Tibial artery (tissue), 4 donors: ENCODE measurements at regions not wholly inside any gene's neighbourhood (a gene's known extent, or its start where the extent isn't known, plus 50 kb on each side); places are given as distances from the start of the nearest gene placed in this dataset.

ENCODE experiments used
- DNase-seq, 2 donors: peaks; one replicate each; pipeline ENCODE4 v3.0.0-alpha.2; 2019
- H3K27ac ChIP-seq, 2 donors: fragments of 200-600 bp; sonication (generic) in 1 of 2; 1 replicate in 1 of 2; 2 replicates in 1 of 2; pipeline ENCODE4 v1.5.1; 2018 to 2019; ENCODE audit warnings: mild to moderate bottlenecking in 1 of 2
- H3K27me3 ChIP-seq, 2 donors: fragments of 200-600 bp; sonication (generic) in 1 of 2; one replicate each; pipeline versions ENCODE4 v1.5.1 to v1.6.0; 2016 to 2019
- H3K36me3 ChIP-seq, 3 donors: fragments of 200-600 bp; sonication (generic) in 2 of 3; one replicate each; pipeline ENCODE4 v1.5.1; 2016 to 2019; ENCODE audit warnings: mild to moderate bottlenecking in 2 of 3
- H3K4me1 ChIP-seq, 4 donors: fragments of 200-600 bp; sonication (generic) in 2 of 4; 1 replicate in 3 of 4; 2 replicates in 1 of 4; pipeline ENCODE4 v1.5.1; 2016 to 2019
- H3K4me3 ChIP-seq, 2 donors: fragments of 200-600 bp; sonication (generic) in 1 of 2; 1 replicate in 1 of 2; 2 replicates in 1 of 2; pipeline ENCODE4 v1.5.1; 2018 to 2019; ENCODE audit warnings: mild to moderate bottlenecking in 2 of 2
- H3K9me3 ChIP-seq, 3 donors: fragments of 200-600 bp; sonication (generic) in 1 of 3; one replicate each; pipeline ENCODE4 v1.5.1; 2016 to 2019
- intact Hi-C: fragments of 100-400 bp; cut with DNase I; formaldehyde crosslinking; loops from one replicate; pipeline ENCODE4 v1.15.0; 2023; ENCODE audit warnings: low total_unique reads
- TF ChIP-seq, protein P1 (sequence below), 2 experiments: fragments of 200-600 bp in 1 of 2; fragments of 450-650 bp in 1 of 2; IDR thresholded peaks; one replicate each; pipeline ENCODE4 v1.5.1; 2017 to 2019; ENCODE audit warnings: antibody characterized with exemption in 2 of 2, mild to moderate bottlenecking in 1 of 2, moderate library complexity in 1 of 2

DNA sequence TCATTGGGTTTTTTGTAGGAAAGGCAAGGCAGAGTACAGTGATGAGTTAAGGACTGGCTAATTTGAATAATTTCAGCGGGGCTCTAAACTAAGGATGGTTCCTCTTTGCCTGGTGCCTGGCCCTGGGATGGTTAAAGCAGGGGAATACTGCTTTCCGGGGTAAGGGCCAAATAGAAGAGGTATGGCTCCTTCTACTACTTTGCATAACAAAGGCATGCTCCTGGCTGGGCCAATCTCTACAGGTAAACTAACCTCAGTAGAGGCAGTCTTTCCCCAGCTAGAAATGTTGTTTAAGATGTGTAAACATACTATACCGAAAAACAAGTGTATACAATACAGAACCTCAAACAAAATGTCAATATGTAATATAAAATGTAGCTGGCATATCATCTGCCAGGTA is 1239.0 kb downstream of the SLC16A7 start:
- no peaks in the 10 kb centered on the region for H3K27me3 ChIP-seq
- TF ChIP-seq, protein P1, sequence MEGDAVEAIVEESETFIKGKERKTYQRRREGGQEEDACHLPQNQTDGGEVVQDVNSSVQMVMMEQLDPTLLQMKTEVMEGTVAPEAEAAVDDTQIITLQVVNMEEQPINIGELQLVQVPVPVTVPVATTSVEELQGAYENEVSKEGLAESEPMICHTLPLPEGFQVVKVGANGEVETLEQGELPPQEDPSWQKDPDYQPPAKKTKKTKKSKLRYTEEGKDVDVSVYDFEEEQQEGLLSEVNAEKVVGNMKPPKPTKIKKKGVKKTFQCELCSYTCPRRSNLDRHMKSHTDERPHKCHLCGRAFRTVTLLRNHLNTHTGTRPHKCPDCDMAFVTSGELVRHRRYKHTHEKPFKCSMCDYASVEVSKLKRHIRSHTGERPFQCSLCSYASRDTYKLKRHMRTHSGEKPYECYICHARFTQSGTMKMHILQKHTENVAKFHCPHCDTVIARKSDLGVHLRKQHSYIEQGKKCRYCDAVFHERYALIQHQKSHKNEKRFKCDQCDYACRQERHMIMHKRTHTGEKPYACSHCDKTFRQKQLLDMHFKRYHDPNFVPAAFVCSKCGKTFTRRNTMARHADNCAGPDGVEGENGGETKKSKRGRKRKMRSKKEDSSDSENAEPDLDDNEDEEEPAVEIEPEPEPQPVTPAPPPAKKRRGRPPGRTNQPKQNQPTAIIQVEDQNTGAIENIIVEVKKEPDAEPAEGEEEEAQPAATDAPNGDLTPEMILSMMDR (IDR thresholded peaks at IDR 0.05), result no peak
- no peaks in the 10 kb centered on the region for H3K4me1 ChIP-seq
- no peak overlapping the region for H3K27ac ChIP-seq
- no peaks in the 10 kb centered on the region for H3K36me3 ChIP-seq
- intact Hi-C loops, result no loop called here
- DNase-seq, result no peak
- no peaks in the 10 kb centered on the region for H3K9me3 ChIP-seq
- H3K4me3 ChIP-seq, result no peak overlapping the region

- Histone ChIP-seq H3K4me1 (no peaks in the 10 kb centered on the region), H3K9me3 (no peaks in the 10 kb centered on the region), H3K27ac (no peak overlapping the region), H3K4me3 (no peak overlapping the region), H3K27me3 (no peaks in the 10 kb centered on the region), H3K36me3 (no peaks in the 10 kb centered on the region)
- TF ChIP-seq, protein P1 (IDR thresholded peaks at IDR 0.05), result no peak
- DNase-seq, result no peak
- intact Hi-C loops, result no loop called here
These were observed 1240.8 kb downstream of the SLC16A7 start for GRCh38 chr12:60836651-60837050.

DNA sequence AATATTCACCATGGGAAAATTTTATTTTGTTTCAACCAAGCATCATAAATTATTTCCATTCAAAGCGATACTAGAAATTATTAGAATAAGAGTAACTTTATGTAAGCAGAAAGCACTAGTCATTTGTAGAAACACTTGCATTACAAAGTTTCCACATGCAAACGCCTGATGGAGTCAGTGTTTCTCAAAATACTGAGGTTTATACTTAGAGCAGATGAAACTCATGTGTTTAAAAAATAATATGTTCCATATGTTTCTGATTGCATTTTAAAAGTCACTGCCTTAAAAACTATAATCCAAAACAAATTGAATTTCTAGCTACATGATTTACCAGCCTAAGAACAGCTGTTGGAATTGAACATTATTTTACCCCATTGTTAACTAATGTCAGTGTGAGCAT is 1246.4 kb downstream of the SLC16A7 start:
- DNase-seq, result no peak
- H3K27ac ChIP-seq, result no peak overlapping the region
- TF ChIP-seq, protein P1 (IDR thresholded peaks at IDR 0.05), result no peak
- intact Hi-C loops, result no loop called here
- no peaks in the 10 kb centered on the region for H3K36me3 ChIP-seq
- no peak overlapping the region for H3K4me3 ChIP-seq
- H3K9me3 ChIP-seq, result no peaks in the 10 kb centered on the region
- H3K4me1 ChIP-seq, result no peaks in the 10 kb centered on the region
- H3K27me3 ChIP-seq, result no peaks in the 10 kb centered on the region

DNA sequence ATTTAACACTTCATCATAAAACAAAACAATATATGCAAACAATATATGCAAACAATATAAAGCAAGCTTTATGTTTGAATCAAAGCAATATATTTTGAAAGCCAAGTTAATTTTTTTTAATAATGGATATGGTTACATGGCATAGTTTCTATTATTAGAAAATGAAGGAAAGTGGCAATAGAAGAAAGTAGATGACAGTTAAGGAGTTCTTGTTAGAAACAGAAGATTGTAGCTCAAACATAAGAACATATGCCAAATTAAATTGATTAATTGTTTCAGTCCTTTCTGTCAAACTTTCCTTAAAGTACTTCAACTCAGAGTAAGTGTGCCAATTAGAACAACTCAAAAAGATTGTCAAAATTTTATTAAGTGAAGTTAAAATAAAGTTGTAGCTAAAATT is 1248.3 kb downstream of the SLC16A7 start:
- Histone ChIP-seq H3K36me3 (no peaks in the 10 kb centered on the region), H3K27ac (no peak overlapping the region), H3K27me3 (no peaks in the 10 kb centered on the region), H3K9me3 (no peaks in the 10 kb centered on the region), H3K4me3 (no peak overlapping the region), H3K4me1 (no peaks in the 10 kb centered on the region)
- intact Hi-C loops, result no loop called here
- TF ChIP-seq, protein P1 (IDR thresholded peaks at IDR 0.05), result no peak
- no peak for DNase-seq

GRCh38 chr12:60844875-60845274 is 1249.0 kb downstream of the SLC16A7 start:
- Histone ChIP-seq H3K4me3 (no peak overlapping the region), H3K9me3 (no peaks in the 10 kb centered on the region), H3K27ac (no peak overlapping the region), H3K4me1 (no peaks in the 10 kb centered on the region), H3K36me3 (no peaks in the 10 kb centered on the region), H3K27me3 (no peaks in the 10 kb centered on the region)
- DNase-seq, result no peak
- intact Hi-C loops, result no loop called here
- TF ChIP-seq, protein P1 (IDR thresholded peaks at IDR 0.05), result no peak

DNA sequence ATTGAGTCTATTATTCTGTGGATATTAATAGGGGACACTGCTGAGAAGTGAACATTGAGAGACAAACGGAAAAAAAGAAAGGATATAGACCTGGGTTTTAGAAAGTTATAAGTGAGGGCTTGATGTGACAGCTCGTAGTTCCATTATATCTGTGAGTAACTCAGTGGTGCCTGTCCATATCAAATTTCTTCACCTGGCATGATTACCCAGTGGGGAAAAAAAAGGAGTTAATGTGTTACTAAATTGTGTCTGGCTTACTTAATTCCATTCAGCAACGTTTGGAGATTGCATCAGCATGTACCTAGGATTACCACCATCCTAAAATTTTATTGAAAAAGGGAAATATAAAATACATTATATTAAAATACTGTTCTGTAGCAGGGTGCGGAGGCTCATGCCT is 1249.9 kb downstream of the SLC16A7 start:
- no peaks in the 10 kb centered on the region for H3K9me3 ChIP-seq
- no peaks in the 10 kb centered on the region for H3K27me3 ChIP-seq
- H3K4me1 ChIP-seq, result no peaks in the 10 kb centered on the region
- TF ChIP-seq, protein P1 (IDR thresholded peaks at IDR 0.05), result no peak
- no peaks in the 10 kb centered on the region for H3K36me3 ChIP-seq
- H3K4me3 ChIP-seq, result no peak overlapping the region
- H3K27ac ChIP-seq, result no peak overlapping the region
- intact Hi-C loops, result no loop called here
- DNase-seq, result no peak
